ENCODE measurements at regions not wholly inside any gene's neighbourhood (a gene's known extent, or its start where the extent isn't known, plus 50 kb on each side); places are given as distances from the start of the nearest gene placed in this dataset.

- H3K4me3 ChIP-seq (ENCODE audit: low read depth, low read length), result no peak overlapping the region
- TF ChIP-seq, protein P1, sequence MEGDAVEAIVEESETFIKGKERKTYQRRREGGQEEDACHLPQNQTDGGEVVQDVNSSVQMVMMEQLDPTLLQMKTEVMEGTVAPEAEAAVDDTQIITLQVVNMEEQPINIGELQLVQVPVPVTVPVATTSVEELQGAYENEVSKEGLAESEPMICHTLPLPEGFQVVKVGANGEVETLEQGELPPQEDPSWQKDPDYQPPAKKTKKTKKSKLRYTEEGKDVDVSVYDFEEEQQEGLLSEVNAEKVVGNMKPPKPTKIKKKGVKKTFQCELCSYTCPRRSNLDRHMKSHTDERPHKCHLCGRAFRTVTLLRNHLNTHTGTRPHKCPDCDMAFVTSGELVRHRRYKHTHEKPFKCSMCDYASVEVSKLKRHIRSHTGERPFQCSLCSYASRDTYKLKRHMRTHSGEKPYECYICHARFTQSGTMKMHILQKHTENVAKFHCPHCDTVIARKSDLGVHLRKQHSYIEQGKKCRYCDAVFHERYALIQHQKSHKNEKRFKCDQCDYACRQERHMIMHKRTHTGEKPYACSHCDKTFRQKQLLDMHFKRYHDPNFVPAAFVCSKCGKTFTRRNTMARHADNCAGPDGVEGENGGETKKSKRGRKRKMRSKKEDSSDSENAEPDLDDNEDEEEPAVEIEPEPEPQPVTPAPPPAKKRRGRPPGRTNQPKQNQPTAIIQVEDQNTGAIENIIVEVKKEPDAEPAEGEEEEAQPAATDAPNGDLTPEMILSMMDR (IDR thresholded peaks at IDR 0.05; ENCODE audit: borderline replicate concordance, insufficient read depth, low read depth, low read length), result no peak
Observed at GRCh38 chr7:106794276-106795083, 70.6 kb upstream of the PIK3CG start.

- no peak overlapping the region for H3K4me3 ChIP-seq (ENCODE audit: low read depth, low read length)
- TF ChIP-seq, protein P1 (IDR thresholded peaks at IDR 0.05; ENCODE audit: borderline replicate concordance, insufficient read depth, low read depth, low read length), result no peak
Observed at GRCh38 chr7:106795084-106795876, 69.8 kb upstream of the PIK3CG start.

DNA sequence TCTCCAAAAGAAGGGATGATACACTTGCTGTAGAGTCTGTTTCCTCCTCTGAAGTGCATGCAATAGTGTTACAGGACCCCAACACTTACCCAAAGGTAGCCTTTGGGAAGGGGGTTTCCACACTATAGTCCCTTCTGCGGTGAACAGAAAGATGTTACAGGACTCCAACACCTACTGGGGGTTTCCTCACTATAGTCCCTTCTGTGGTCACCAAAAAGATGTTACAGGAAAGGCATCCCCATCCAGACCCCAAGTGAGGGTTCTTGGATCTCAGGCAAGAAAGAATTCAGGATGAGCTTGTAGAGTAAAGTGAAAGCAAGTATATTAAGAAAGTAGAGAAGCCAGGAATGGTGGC is 69.2 kb upstream of the PIK3CG start:
- H3K4me3 ChIP-seq (ENCODE audit: low read depth, low read length), result no peak overlapping the region

GRCh38 chr7:106797937-106798336 is 67.1 kb upstream of the PIK3CG start:
- TF ChIP-seq, protein P1 (IDR thresholded peaks at IDR 0.05; ENCODE audit: borderline replicate concordance, insufficient read depth, low read depth, low read length), result no peak
- no peak overlapping the region for H3K4me3 ChIP-seq (ENCODE audit: low read depth, low read length)

More for the DNA sequence above, 69.2 kb upstream of the PIK3CG start:
- TF ChIP-seq, protein P1 (IDR thresholded peaks at IDR 0.05; ENCODE audit: borderline replicate concordance, insufficient read depth, low read depth, low read length), result no peak

GRCh38 chr7:106802589-106802988 is 62.5 kb upstream of the PIK3CG start:
- TF ChIP-seq, protein P1 (IDR thresholded peaks at IDR 0.05; ENCODE audit: borderline replicate concordance, insufficient read depth, low read depth, low read length), result no peak
- no peak overlapping the region for H3K4me3 ChIP-seq (ENCODE audit: low read depth, low read length)

GRCh38 chr7:106806556-106806955 is 58.5 kb upstream of the PIK3CG start:
- no peak overlapping the region for H3K4me3 ChIP-seq (ENCODE audit: low read depth, low read length)
- TF ChIP-seq, protein P1 (IDR thresholded peaks at IDR 0.05; ENCODE audit: borderline replicate concordance, insufficient read depth, low read depth, low read length), result no peak
